ENCODE measurements at regions not wholly inside any gene's neighbourhood (a gene's known extent, or its start where the extent isn't known, plus 50 kb on each side); places are given as distances from the start of the nearest gene placed in this dataset.

- peaks cover 6% of the 10 kb centered on the region for H3K27me3 Mint-ChIP-seq
- no peak for DNase-seq (ENCODE audit: extremely low spot score, unreplicated experiment)
- H3K9me3 Mint-ChIP-seq = no peaks in the 10 kb centered on the region
- no peak overlapping the region for H3K27ac Mint-ChIP-seq
- no peaks in the 10 kb centered on the region for H3K36me3 Mint-ChIP-seq
- no peak overlapping the region for H3K4me3 Mint-ChIP-seq
- TF ChIP-seq CTCF (conservative IDR thresholded peaks at IDR 0.05) = no peak
- H3K4me1 Mint-ChIP-seq (ENCODE audit: unreplicated experiment) = no peaks in the 10 kb centered on the region
Measured at GRCh38 chr5:51002368-51002767, 335.9 kb downstream of the PARP8 start.

- no peaks in the 10 kb centered on the region for H3K27me3 Mint-ChIP-seq
- H3K4me1 Mint-ChIP-seq (ENCODE audit: unreplicated experiment) = no peaks in the 10 kb centered on the region
- H3K4me3 Mint-ChIP-seq = no peak overlapping the region
Measured at GRCh38 chr5:51013036-51013435, 346.6 kb downstream of the PARP8 start.

GRCh38 chr5:51018423-51018822, 352.0 kb downstream of the PARP8 start:
- no peaks in the 10 kb centered on the region for H3K4me1 Mint-ChIP-seq (ENCODE audit: unreplicated experiment)
- H3K36me3 Mint-ChIP-seq = no peaks in the 10 kb centered on the region
- no peaks in the 10 kb centered on the region for H3K9me3 Mint-ChIP-seq
- DNase-seq (ENCODE audit: extremely low spot score, unreplicated experiment) = no peak
- no peaks in the 10 kb centered on the region for H3K27me3 Mint-ChIP-seq
- TF ChIP-seq CTCF (conservative IDR thresholded peaks at IDR 0.05) = no peak
- no peak overlapping the region for H3K27ac Mint-ChIP-seq
- H3K4me3 Mint-ChIP-seq = no peak overlapping the region

More at GRCh38 chr5:51013036-51013435, 346.6 kb downstream of the PARP8 start:
- no peaks in the 10 kb centered on the region for H3K36me3 Mint-ChIP-seq
- H3K9me3 Mint-ChIP-seq = no peaks in the 10 kb centered on the region
- no peak for DNase-seq (ENCODE audit: extremely low spot score, unreplicated experiment)
- TF ChIP-seq CTCF (conservative IDR thresholded peaks at IDR 0.05) = no peak
- H3K27ac Mint-ChIP-seq = no peak overlapping the region

- Mint-ChIP-seq H3K27ac (no peak overlapping the region), H3K27me3 (peaks cover 5% of the 10 kb centered on the region), H3K9me3 (no peaks in the 10 kb centered on the region), H3K4me1 (ENCODE audit: unreplicated experiment) (no peaks in the 10 kb centered on the region), H3K4me3 (no peak overlapping the region), H3K36me3 (no peaks in the 10 kb centered on the region)
- no peak for TF ChIP-seq CTCF (conservative IDR thresholded peaks at IDR 0.05)
- no peak for DNase-seq (ENCODE audit: extremely low spot score, unreplicated experiment)
Measured at GRCh38 chr5:51024263-51024662, 357.8 kb downstream of the PARP8 start.

GRCh38 chr5:51027271-51027670, 356.0 kb upstream of the ISL1 start:
- DNase-seq (ENCODE audit: extremely low spot score, unreplicated experiment) = no peak
- no peaks in the 10 kb centered on the region for H3K4me1 Mint-ChIP-seq (ENCODE audit: unreplicated experiment)
- no peak overlapping the region for H3K27ac Mint-ChIP-seq

More at GRCh38 chr5:51027271-51027670, 356.0 kb upstream of the ISL1 start:
- Mint-ChIP-seq H3K36me3 (no peaks in the 10 kb centered on the region), H3K9me3 (no peaks in the 10 kb centered on the region), H3K4me3 (no peak overlapping the region), H3K27me3 (peaks cover 5% of the 10 kb centered on the region)
- TF ChIP-seq CTCF (conservative IDR thresholded peaks at IDR 0.05) = no peak

Data from type B pancreatic cell (in vitro differentiated cells).